GM12864 (cell line): ENCODE measurements at regions not wholly inside any gene's neighbourhood (a gene's known extent, or its start where the extent isn't known, plus 50 kb on each side); places are given as distances from the start of the nearest gene placed in this dataset.

Experiments used
- DNase-seq: peaks from one replicate; pipeline ENCODE4 v3.0.0-alpha.2; 2011; ENCODE audit warnings: low read depth
- H3K4me3 ChIP-seq: 2 replicates; pipeline ENCODE4 v1.5.1; 2011; ENCODE audit warnings: mild to moderate bottlenecking, low read depth, low read length, control low read depth
- TF ChIP-seq, protein P1 (sequence below): IDR thresholded peaks from 2 replicates; pipeline ENCODE4 v1.5.1; 2011; ENCODE audit warnings: low read depth, mild to moderate bottlenecking, moderate library complexity, low read length, control low read depth, inconsistent platforms; ENCODE audit errors: missing control alignments

DNA sequence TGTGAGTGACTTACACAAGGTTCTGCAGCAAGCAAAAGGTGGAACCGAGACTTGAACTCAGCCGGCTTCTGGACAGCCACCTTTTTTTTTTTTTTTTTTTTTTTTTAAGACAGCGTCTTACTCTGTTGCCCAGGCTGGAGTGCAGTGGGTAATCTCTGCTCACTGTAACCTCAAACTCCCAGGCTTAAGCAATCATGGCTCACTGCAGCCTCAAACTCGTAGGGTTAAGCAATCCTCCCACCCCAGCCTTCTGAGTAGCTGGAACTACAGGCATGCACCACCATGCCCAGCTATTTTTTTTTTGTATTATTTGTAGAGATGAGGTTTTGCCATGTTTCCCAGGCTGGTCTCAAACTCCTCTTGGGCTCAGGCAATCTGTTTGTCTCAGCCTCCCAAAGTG, 55.2 kb upstream of the GOT2 start:
- no peak for DNase-seq
- TF ChIP-seq, protein P1, sequence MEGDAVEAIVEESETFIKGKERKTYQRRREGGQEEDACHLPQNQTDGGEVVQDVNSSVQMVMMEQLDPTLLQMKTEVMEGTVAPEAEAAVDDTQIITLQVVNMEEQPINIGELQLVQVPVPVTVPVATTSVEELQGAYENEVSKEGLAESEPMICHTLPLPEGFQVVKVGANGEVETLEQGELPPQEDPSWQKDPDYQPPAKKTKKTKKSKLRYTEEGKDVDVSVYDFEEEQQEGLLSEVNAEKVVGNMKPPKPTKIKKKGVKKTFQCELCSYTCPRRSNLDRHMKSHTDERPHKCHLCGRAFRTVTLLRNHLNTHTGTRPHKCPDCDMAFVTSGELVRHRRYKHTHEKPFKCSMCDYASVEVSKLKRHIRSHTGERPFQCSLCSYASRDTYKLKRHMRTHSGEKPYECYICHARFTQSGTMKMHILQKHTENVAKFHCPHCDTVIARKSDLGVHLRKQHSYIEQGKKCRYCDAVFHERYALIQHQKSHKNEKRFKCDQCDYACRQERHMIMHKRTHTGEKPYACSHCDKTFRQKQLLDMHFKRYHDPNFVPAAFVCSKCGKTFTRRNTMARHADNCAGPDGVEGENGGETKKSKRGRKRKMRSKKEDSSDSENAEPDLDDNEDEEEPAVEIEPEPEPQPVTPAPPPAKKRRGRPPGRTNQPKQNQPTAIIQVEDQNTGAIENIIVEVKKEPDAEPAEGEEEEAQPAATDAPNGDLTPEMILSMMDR: no peak

More for the DNA sequence above, 55.2 kb upstream of the GOT2 start:
- no peak overlapping the region for H3K4me3 ChIP-seq
